ENCODE measurements at regions not wholly inside any gene's neighbourhood (a gene's known extent, or its start where the extent isn't known, plus 50 kb on each side); places are given as distances from the start of the nearest gene placed in this dataset.

DNA sequence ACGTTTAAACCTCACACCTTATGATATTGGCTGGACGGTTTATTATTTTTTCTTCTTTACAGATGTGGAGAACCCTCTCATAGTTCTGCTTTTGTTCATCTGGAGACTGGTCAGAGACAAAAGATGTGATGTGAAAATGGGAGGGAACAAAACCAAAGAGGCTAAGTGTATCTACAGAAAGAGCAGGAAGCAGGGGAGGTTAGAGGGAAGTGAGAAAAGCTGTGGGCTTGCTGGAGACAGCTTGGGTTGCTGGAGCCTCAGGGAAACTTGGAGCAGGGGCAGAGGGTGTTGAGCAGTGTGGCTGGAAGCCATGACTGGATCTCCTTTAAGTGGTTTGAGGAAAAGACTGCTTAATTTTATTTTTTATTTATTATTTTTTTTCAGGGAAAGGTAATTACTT is 79.0 kb upstream of the SNX19 start:
- H3K4me3 ChIP-seq, result no peak overlapping the region
- H3K27ac ChIP-seq (replicated peaks in 1 of 4), result no peak overlapping the region
- no peak for DNase-seq (ENCODE audit: extremely low spot score)
- H3K36me3 ChIP-seq, result no peaks in the 10 kb centered on the region
- TF ChIP-seq POLR2AphosphoS5 (IDR thresholded peaks at IDR 0.05), result no peak
- no peak for TF ChIP-seq POLR2A (IDR thresholded peaks at IDR 0.05; ENCODE audit: low read depth)
- 49% methylated on average over 2 of the region's 2 CpGs for WGBS
- intact Hi-C loops (cut with DNase I), result no loop called here
- peaks cover 0 to 7% (median under 1%) of the 10 kb centered on the region in 4 donors for H3K4me1 ChIP-seq
- no peaks in the 10 kb centered on the region for H3K9me3 ChIP-seq
- H3K27me3 ChIP-seq, result no peaks in the 10 kb centered on the region

- 24% methylated on average over 1 of the region's 1 CpG for WGBS
- Histone ChIP-seq H3K36me3 (no peaks in the 10 kb centered on the region), H3K4me1 (peaks cover 0 to 8% (median 2%) of the 10 kb centered on the region in 4 donors), H3K27ac (replicated peaks in 1 of 4) (no peak overlapping the region), H3K9me3 (no peaks in the 10 kb centered on the region), H3K27me3 (no peaks in the 10 kb centered on the region), H3K4me3 (no peak overlapping the region)
- no peak for TF ChIP-seq CTCF (IDR thresholded peaks at IDR 0.05)
- no peak for TF ChIP-seq POLR2AphosphoS5 (IDR thresholded peaks at IDR 0.05)
- TF ChIP-seq POLR2A (IDR thresholded peaks at IDR 0.05; ENCODE audit: low read depth), result no peak
- TF ChIP-seq EP300 (IDR thresholded peaks at IDR 0.05), result no peak
- no peak for DNase-seq (ENCODE audit: extremely low spot score)
- intact Hi-C loops (cut with DNase I), result no loop called here
Measured at GRCh38 chr11:130997278-130997677, 81.0 kb upstream of the SNX19 start.

DNA sequence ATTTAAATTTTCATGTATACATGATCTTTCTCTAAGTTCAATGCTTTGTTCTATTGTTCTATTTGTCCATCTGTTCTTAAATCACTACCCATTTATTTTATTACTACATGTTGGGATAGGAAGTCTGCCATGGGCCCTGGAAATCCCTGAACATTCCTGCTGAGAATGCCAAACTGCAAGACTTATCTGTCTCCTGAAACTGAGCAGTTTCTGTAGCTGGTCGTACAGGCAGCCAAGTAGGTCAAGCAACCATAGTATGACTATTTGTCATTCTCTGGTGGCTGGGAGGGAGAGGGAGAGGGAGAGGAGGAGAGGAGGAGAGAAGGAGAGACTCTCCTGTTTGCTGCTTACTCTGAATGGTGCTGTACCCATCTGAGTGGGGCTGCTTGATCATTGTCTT is 82.8 kb upstream of the SNX19 start:
- no peaks in the 10 kb centered on the region for H3K36me3 ChIP-seq
- TF ChIP-seq POLR2A (IDR thresholded peaks at IDR 0.05; ENCODE audit: low read depth) (no peak), POLR2AphosphoS5 (IDR thresholded peaks at IDR 0.05) (no peak), EP300 (IDR thresholded peaks at IDR 0.05) (no peak), CTCF (IDR thresholded peaks at IDR 0.05) (no peak)
- no peak overlapping the region for H3K27ac ChIP-seq (replicated peaks in 1 of 4)
- intact Hi-C loops (cut with DNase I), result no loop called here
- DNase-seq (ENCODE audit: extremely low spot score), result no peak
- 44% methylated on average over 1 of the region's 1 CpG for WGBS
- no peaks in the 10 kb centered on the region for H3K9me3 ChIP-seq
- H3K4me3 ChIP-seq, result no peak overlapping the region
- H3K27me3 ChIP-seq, result no peaks in the 10 kb centered on the region
- H3K4me1 ChIP-seq, result peaks cover 0 to 8% (median 2%) of the 10 kb centered on the region in 4 donors

GRCh38 chr11:130999992-131000770 is 83.9 kb upstream of the SNX19 start:
- no peak for DNase-seq (ENCODE audit: extremely low spot score)
- no peak for TF ChIP-seq EP300 (IDR thresholded peaks at IDR 0.05)
- TF ChIP-seq CTCF (IDR thresholded peaks at IDR 0.05), result no peak
- TF ChIP-seq POLR2AphosphoS5 (IDR thresholded peaks at IDR 0.05), result no peak
- TF ChIP-seq POLR2A (IDR thresholded peaks at IDR 0.05; ENCODE audit: low read depth), result no peak
- Histone ChIP-seq H3K36me3 (no peaks in the 10 kb centered on the region), H3K9me3 (no peaks in the 10 kb centered on the region), H3K4me3 (no peak overlapping the region), H3K27ac (replicated peaks in 1 of 4) (no peak overlapping the region), H3K27me3 (no peaks in the 10 kb centered on the region), H3K4me1 (peaks cover 0 to 8% (median 2%) of the 10 kb centered on the region in 4 donors)
- 29% methylated on average over 3 of the region's 3 CpGs for WGBS
- intact Hi-C loops (cut with DNase I), result no loop called here

DNA sequence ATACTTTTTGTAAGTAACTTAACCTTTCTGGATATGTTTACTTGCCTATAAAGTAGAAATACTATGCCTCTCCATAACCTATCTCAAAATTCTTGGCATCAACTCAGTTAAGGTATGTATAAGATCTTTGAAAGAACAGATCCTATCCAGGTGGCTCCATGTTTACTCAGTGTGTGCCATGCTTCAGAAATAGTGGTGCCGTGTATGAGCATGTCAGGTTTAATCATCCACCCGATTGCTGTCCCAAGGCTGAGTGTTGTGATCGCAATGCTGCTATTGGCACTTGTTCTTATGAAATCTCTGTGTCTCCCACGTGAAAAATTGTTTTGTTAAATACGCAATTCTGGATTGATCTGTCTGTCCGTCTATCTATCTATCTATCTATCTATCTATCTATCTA is 85.9 kb upstream of the SNX19 start:
- WGBS, result 73% methylated on average over 6 of the region's 6 CpGs
- no peaks in the 10 kb centered on the region for H3K36me3 ChIP-seq

More for the DNA sequence above, 85.9 kb upstream of the SNX19 start:
- Histone ChIP-seq H3K27me3 (no peaks in the 10 kb centered on the region), H3K27ac (replicated peaks in 1 of 4) (no peak overlapping the region), H3K4me1 (peaks cover 0 to 8% (median 2%) of the 10 kb centered on the region in 4 donors), H3K9me3 (no peaks in the 10 kb centered on the region), H3K4me3 (no peak overlapping the region)
- TF ChIP-seq EP300 (IDR thresholded peaks at IDR 0.05), result no peak
- no peak for TF ChIP-seq POLR2A (IDR thresholded peaks at IDR 0.05; ENCODE audit: low read depth)
- TF ChIP-seq POLR2AphosphoS5 (IDR thresholded peaks at IDR 0.05), result no peak
- no peak for TF ChIP-seq CTCF (IDR thresholded peaks at IDR 0.05)
- intact Hi-C loops (cut with DNase I), result no loop called here
- no peak for DNase-seq (ENCODE audit: extremely low spot score)
